T-helper 2 cell treated with Interferon-gamma antibody and Interleukin-4, amounts not matched to agents 5 μg/mL and 100 μg/mL, for 36 hours (primary cell): ENCODE measurements at regions not wholly inside any gene's neighbourhood (a gene's known extent, or its start where the extent isn't known, plus 50 kb on each side); places are given as distances from the start of the nearest gene placed in this dataset.
"Not testable (repeated sequence)": the region's sequence is repeated elsewhere in the genome, so short reads cannot be mapped to it uniquely, and the experiment has no call there.

Experiments
- DNase-seq: peaks from one replicate; pipeline ENCODE4 v3.0.0; 2021; ENCODE audit warnings: low spot score
- H3K27ac Mint-ChIP-seq: one replicate; pipeline ENCODE4 v1.8.0; 2021; ENCODE audit warnings: mild to moderate bottlenecking, mixed read lengths
- H3K27me3 Mint-ChIP-seq: one replicate; pipeline ENCODE4 v1.8.0; 2021; ENCODE audit warnings: low read depth, mixed read lengths
- H3K36me3 Mint-ChIP-seq: one replicate; pipeline ENCODE4 v1.8.0; 2021; ENCODE audit warnings: low read depth, mixed read lengths
- H3K4me1 Mint-ChIP-seq: one replicate; pipeline ENCODE4 v1.8.0; 2021; ENCODE audit warnings: low read depth, mixed read lengths
- H3K4me3 Mint-ChIP-seq: one replicate; pipeline ENCODE4 v1.8.0; 2022; ENCODE audit warnings: mild to moderate bottlenecking, moderate library complexity, mixed read lengths
- H3K9me3 Mint-ChIP-seq: one replicate; pipeline ENCODE4 v1.8.0; 2021; ENCODE audit warnings: mixed read lengths

- Mint-ChIP-seq H3K27ac (peak overlapping the region; percentile 97), H3K4me3 (peak overlapping the region; percentile 100)
These were observed 53.6 kb upstream of the ZNF254 start for GRCh38 chr19:24033301-24033962.

GRCh38 chr19:24033963-24034342 is 53.0 kb upstream of the ZNF254 start:
- peaks cover 14% of the 10 kb centered on the region for H3K9me3 Mint-ChIP-seq
- DNase-seq = peak; percentile 11
- peak overlapping the region; percentile 100 for H3K4me3 Mint-ChIP-seq
- H3K36me3 Mint-ChIP-seq = peaks cover 28% of the 10 kb centered on the region
- H3K27me3 Mint-ChIP-seq = no peaks in the 10 kb centered on the region
- peak overlapping the region; percentile 97 for H3K27ac Mint-ChIP-seq
- peaks cover 20% of the 10 kb centered on the region for H3K4me1 Mint-ChIP-seq

More at GRCh38 chr19:24033301-24033962, 53.6 kb upstream of the ZNF254 start:
- Mint-ChIP-seq H3K4me1 (peaks cover 20% of the 10 kb centered on the region), H3K9me3 (peaks cover 11% of the 10 kb centered on the region), H3K27me3 (no peaks in the 10 kb centered on the region), H3K36me3 (peaks cover 23% of the 10 kb centered on the region)
- peak; percentile 81 for DNase-seq

GRCh38 chr19:24035261-24035880 is 51.6 kb upstream of the ZNF254 start:
- not testable (repeated sequence) for H3K27me3 Mint-ChIP-seq, H3K27ac Mint-ChIP-seq, DNase-seq
- peak overlapping the region; percentile 15 for H3K4me3 Mint-ChIP-seq
- H3K9me3 Mint-ChIP-seq = peaks cover 19% of the 10 kb centered on the region
- H3K36me3 Mint-ChIP-seq = peaks cover 35% of the 10 kb centered on the region
- H3K4me1 Mint-ChIP-seq = peaks cover 20% of the 10 kb centered on the region
